Ishikawa (cell line): ENCODE measurements at regions not wholly inside any gene's neighbourhood (a gene's known extent, or its start where the extent isn't known, plus 50 kb on each side); places are given as distances from the start of the nearest gene placed in this dataset.

Experiments used
- CEBPB ChIP-seq: IDR thresholded peaks from 2 replicates; pipeline ENCODE4 v1.6.1; 2012
- CREB1 ChIP-seq: IDR thresholded peaks from 2 replicates; pipeline ENCODE4 v1.6.1; 2012; ENCODE audit warnings: low read depth
- EGR1 ChIP-seq: IDR thresholded peaks from 2 replicates; pipeline ENCODE4 v1.6.1; 2012
- EP300 ChIP-seq: IDR thresholded peaks from 2 replicates; pipeline ENCODE4 v1.6.1; 2012; ENCODE audit warnings: borderline replicate concordance
- FOXM1 ChIP-seq: IDR thresholded peaks from 2 replicates; pipeline ENCODE4 v1.6.1; 2012; ENCODE audit warnings: low read depth, borderline replicate concordance
- MAX ChIP-seq: IDR thresholded peaks from 2 replicates; pipeline ENCODE4 v1.6.1; 2012
- NFIC ChIP-seq: IDR thresholded peaks from 2 replicates; pipeline ENCODE4 v1.6.1; 2012
- RAD21 ChIP-seq: IDR thresholded peaks from 2 replicates; pipeline ENCODE4 v1.6.1; 2012; ENCODE audit warnings: low read depth
- REST ChIP-seq: IDR thresholded peaks from 2 replicates; pipeline ENCODE4 v1.6.1; 2012; ENCODE audit warnings: low read depth, mild to moderate bottlenecking
- TAF1 ChIP-seq: IDR thresholded peaks from 2 replicates; pipeline ENCODE4 v1.6.1; 2012; ENCODE audit warnings: low read depth, mild to moderate bottlenecking
- TCF12 ChIP-seq: IDR thresholded peaks from 2 replicates; pipeline ENCODE4 v1.6.1; 2012; ENCODE audit warnings: low read depth
- TEAD4 ChIP-seq: IDR thresholded peaks from 2 replicates; pipeline ENCODE4 v1.6.1; 2012
- USF1 ChIP-seq: IDR thresholded peaks from 2 replicates; pipeline ENCODE4 v1.6.1; 2012
- YY1 ChIP-seq: IDR thresholded peaks from 2 replicates; pipeline ENCODE4 v1.6.1; 2012; ENCODE audit warnings: low read depth
- ZBTB7A ChIP-seq: IDR thresholded peaks from 2 replicates; pipeline ENCODE4 v1.6.1; 2012; ENCODE audit warnings: low read depth

DNA sequence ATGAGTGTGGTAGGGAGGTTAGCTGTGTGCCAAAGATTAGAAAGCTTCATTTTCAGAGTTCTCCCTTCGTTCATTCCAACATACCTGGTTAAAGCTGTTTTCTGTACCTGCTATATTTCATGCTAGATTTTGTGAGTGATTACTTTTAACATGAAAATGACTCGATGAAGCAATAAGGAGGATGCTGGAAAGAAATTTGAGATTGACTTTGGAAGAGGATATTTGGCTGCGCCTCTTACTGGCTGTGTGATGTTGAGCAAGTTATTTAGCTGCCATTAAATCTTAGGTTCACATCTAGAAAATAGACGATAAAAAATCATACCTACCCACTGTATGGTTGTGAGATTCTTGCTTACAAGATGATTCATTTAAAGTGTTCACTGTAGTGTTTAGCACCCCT is 288.7 kb downstream of the ZIC4 start:
- TF ChIP-seq CEBPB, result no peak
- TF ChIP-seq EGR1, result no peak
- no peak for TF ChIP-seq TCF12
- no peak for TF ChIP-seq YY1
- TF ChIP-seq ZBTB7A, result no peak
- TF ChIP-seq USF1, result no peak
- TF ChIP-seq REST, result no peak
- TF ChIP-seq TEAD4, result no peak
- no peak for TF ChIP-seq CREB1
- no peak for TF ChIP-seq MAX
- TF ChIP-seq EP300, result no peak
- no peak for TF ChIP-seq FOXM1
- TF ChIP-seq NFIC, result no peak
- TF ChIP-seq TAF1, result no peak
- no peak for TF ChIP-seq RAD21

DNA sequence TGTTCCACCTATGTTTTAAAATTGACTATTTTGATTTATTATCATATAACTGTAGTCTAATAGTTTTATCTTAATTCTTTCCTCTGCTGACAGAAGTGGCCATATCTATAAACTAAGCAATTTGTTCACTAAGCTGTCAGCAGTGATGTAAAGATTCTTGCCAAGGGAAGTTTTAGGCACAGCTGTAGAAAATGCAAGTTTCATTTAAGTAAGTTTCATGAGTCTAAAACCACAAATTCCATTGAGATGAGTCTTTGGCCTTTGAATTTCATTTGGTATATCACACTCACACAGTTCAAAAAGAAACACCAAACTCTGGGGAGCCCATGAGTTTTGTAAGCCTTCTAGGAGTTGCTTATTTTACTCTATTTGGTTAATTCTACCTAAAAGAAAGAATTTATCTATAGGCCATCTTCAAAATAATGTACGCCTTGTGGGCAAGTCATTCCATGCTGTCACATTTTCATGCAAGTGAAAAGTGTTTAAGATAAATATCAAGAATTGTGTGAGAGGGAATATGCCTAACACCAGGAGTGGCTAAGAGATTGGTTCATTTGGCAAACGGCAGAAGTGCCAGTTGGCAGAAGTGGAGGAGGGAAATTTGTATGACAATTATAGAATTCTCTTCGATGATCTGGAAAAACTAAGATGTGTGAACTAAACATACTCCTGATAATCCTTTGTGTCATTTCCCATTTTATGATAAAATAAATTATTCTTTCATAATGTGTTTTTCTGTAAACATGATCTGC is 292.9 kb downstream of the ZIC4 start:
- TF ChIP-seq REST (no peak), EP300 (no peak), TCF12 (no peak), RAD21 (no peak), TAF1 (no peak), FOXM1 (no peak), NFIC (no peak), MAX (no peak), YY1 (no peak)

- TF ChIP-seq ZBTB7A, result no peak
- no peak for TF ChIP-seq TEAD4
- no peak for TF ChIP-seq FOXM1
- no peak for TF ChIP-seq EP300
- no peak for TF ChIP-seq NFIC
- no peak for TF ChIP-seq TAF1
- no peak for TF ChIP-seq TCF12
- no peak for TF ChIP-seq REST
- no peak for TF ChIP-seq CREB1
- TF ChIP-seq RAD21, result no peak
- TF ChIP-seq EGR1, result no peak
- TF ChIP-seq CEBPB, result no peak
These were observed 307.3 kb downstream of the ZIC4 start for GRCh38 chr3:147099076-147099475.

GRCh38 chr3:147090461-147090860 is 315.9 kb downstream of the ZIC4 start:
- TF ChIP-seq CEBPB (no peak), TAF1 (no peak), MAX (no peak), TEAD4 (no peak), ZBTB7A (no peak), FOXM1 (no peak), EP300 (no peak), NFIC (no peak), USF1 (no peak), CREB1 (no peak), REST (no peak), TCF12 (no peak)
